Osteoblast (primary cell): ENCODE measurements at regions not wholly inside any gene's neighbourhood (a gene's known extent, or its start where the extent isn't known, plus 50 kb on each side); places are given as distances from the start of the nearest gene placed in this dataset.

Source experiments
- DNase-seq: peaks from one replicate; pipeline ENCODE4 v3.0.0; 2011; ENCODE audit warnings: low spot score, mixed read lengths; ENCODE audit not compliant: insufficient read length; ENCODE audit errors: missing footprints
- H2AFZ ChIP-seq: 2 replicates; pipeline ENCODE4 v1.6.0; 2011; ENCODE audit warnings: mild to moderate bottlenecking, low read length
- H3K27ac ChIP-seq: 2 replicates; pipeline ENCODE4 v1.5.1; 2011; ENCODE audit warnings: mild to moderate bottlenecking, low read depth, low read length, moderate library complexity
- H3K27me3 ChIP-seq: 2 replicates; pipeline ENCODE4 v1.6.0; 2012; ENCODE audit warnings: mild to moderate bottlenecking, control low read depth, inconsistent platforms, low read length, moderate library complexity; ENCODE audit not compliant: insufficient read depth
- H3K36me3 ChIP-seq: 2 replicates; pipeline ENCODE4 v1.5.1; 2011; ENCODE audit warnings: mild to moderate bottlenecking, low read length, control low read depth, moderate library complexity; ENCODE audit not compliant: insufficient read depth
- H3K4me1 ChIP-seq: 2 replicates; pipeline ENCODE4 v1.5.1; 2011; ENCODE audit warnings: mild to moderate bottlenecking, low read length, control low read depth, moderate library complexity; ENCODE audit not compliant: insufficient read depth
- H3K4me2 ChIP-seq: 2 replicates; pipeline ENCODE4 v1.6.0; 2011; ENCODE audit warnings: mild to moderate bottlenecking, low read length; ENCODE audit not compliant: insufficient read depth
- H3K4me3 ChIP-seq: fragments of 200-600 bp; sonication (generic); 3 replicates; pipeline ENCODE4 v1.5.1; 2012; ENCODE audit warnings: mild to moderate bottlenecking, low read length, inconsistent platforms; ENCODE audit not compliant: insufficient read depth
- H3K79me2 ChIP-seq: 2 replicates; pipeline ENCODE4 v1.6.0; 2012; ENCODE audit warnings: mild to moderate bottlenecking, low read length, control low read depth, inconsistent platforms; ENCODE audit not compliant: insufficient read depth
- H3K9me3 ChIP-seq: 2 replicates; pipeline ENCODE4 v1.5.1; 2011; ENCODE audit warnings: low read depth, low read length, control low read depth
- H4K20me1 ChIP-seq: 2 replicates; pipeline ENCODE4 v1.6.0; 2012; ENCODE audit warnings: mild to moderate bottlenecking, low read length, control low read depth; ENCODE audit not compliant: insufficient read depth
- TF ChIP-seq, protein P1 (sequence below): IDR thresholded peaks from 2 replicates; pipeline ENCODE4 v1.5.1; 2011; ENCODE audit warnings: mild to moderate bottlenecking, low read depth, low read length, moderate library complexity; ENCODE audit errors: extremely low read depth

DNA sequence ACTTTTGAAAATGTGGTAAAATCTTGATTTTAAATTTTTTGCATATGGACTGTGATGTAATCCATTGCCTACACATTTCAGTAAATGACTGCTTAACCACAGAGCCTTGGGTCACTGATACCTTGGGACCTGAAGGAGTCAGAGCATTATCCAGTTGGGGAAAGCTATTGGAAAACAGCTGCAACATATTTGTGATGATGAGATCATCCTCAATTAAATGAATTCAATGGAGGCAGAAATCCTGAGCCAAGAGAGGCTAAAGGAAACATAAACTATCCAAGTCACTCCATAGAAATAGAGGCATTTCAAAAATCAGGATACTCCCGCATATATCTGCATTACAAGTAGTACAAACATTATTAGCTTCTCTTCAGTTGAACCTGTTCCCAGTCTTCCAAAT is 99.8 kb upstream of the PRMT6 start:
- Histone ChIP-seq H3K9me3 (no peaks in the 10 kb centered on the region), H3K4me1 (no peaks in the 10 kb centered on the region), H3K36me3 (no peaks in the 10 kb centered on the region), H2AFZ (no peak overlapping the region), H3K79me2 (no peaks in the 10 kb centered on the region), H3K27ac (no peak overlapping the region), H4K20me1 (no peaks in the 10 kb centered on the region), H3K27me3 (no peaks in the 10 kb centered on the region), H3K4me2 (no peak overlapping the region), H3K4me3 (no peak overlapping the region)
- TF ChIP-seq, protein P1, sequence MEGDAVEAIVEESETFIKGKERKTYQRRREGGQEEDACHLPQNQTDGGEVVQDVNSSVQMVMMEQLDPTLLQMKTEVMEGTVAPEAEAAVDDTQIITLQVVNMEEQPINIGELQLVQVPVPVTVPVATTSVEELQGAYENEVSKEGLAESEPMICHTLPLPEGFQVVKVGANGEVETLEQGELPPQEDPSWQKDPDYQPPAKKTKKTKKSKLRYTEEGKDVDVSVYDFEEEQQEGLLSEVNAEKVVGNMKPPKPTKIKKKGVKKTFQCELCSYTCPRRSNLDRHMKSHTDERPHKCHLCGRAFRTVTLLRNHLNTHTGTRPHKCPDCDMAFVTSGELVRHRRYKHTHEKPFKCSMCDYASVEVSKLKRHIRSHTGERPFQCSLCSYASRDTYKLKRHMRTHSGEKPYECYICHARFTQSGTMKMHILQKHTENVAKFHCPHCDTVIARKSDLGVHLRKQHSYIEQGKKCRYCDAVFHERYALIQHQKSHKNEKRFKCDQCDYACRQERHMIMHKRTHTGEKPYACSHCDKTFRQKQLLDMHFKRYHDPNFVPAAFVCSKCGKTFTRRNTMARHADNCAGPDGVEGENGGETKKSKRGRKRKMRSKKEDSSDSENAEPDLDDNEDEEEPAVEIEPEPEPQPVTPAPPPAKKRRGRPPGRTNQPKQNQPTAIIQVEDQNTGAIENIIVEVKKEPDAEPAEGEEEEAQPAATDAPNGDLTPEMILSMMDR = no peak
- no peak for DNase-seq

- no peaks in the 10 kb centered on the region for H3K79me2 ChIP-seq
- H2AFZ ChIP-seq = no peak overlapping the region
- no peak overlapping the region for H3K4me2 ChIP-seq
- no peaks in the 10 kb centered on the region for H3K9me3 ChIP-seq
- no peaks in the 10 kb centered on the region for H3K4me1 ChIP-seq
- no peak for DNase-seq
- no peaks in the 10 kb centered on the region for H3K27me3 ChIP-seq
- no peaks in the 10 kb centered on the region for H3K36me3 ChIP-seq
- H4K20me1 ChIP-seq = no peaks in the 10 kb centered on the region
- TF ChIP-seq, protein P1 = no peak
- no peak overlapping the region for H3K27ac ChIP-seq
- no peak overlapping the region for H3K4me3 ChIP-seq
These were observed 98.7 kb upstream of the PRMT6 start for GRCh38 chr1:106957795-106958194.

- Histone ChIP-seq H3K9me3 (no peaks in the 10 kb centered on the region), H3K79me2 (no peaks in the 10 kb centered on the region), H3K27ac (no peak overlapping the region), H4K20me1 (no peaks in the 10 kb centered on the region), H3K4me2 (no peak overlapping the region), H3K4me3 (no peak overlapping the region), H2AFZ (no peak overlapping the region), H3K4me1 (no peaks in the 10 kb centered on the region), H3K27me3 (no peaks in the 10 kb centered on the region), H3K36me3 (no peaks in the 10 kb centered on the region)
- TF ChIP-seq, protein P1 = no peak
- no peak for DNase-seq
These were observed 96.1 kb upstream of the PRMT6 start for GRCh38 chr1:106960412-106960811.

GRCh38 chr1:106961646-106962045 is 94.8 kb upstream of the PRMT6 start:
- Histone ChIP-seq H3K27ac (no peak overlapping the region), H2AFZ (no peak overlapping the region), H3K9me3 (no peaks in the 10 kb centered on the region), H3K4me3 (no peak overlapping the region), H3K36me3 (no peaks in the 10 kb centered on the region), H3K4me1 (no peaks in the 10 kb centered on the region), H3K27me3 (no peaks in the 10 kb centered on the region), H3K79me2 (no peaks in the 10 kb centered on the region), H4K20me1 (no peaks in the 10 kb centered on the region), H3K4me2 (no peak overlapping the region)
- no peak for DNase-seq
- TF ChIP-seq, protein P1 = no peak
